Epithelial cell of esophagus (primary cell): ENCODE measurements at regions not wholly inside any gene's neighbourhood (a gene's known extent, or its start where the extent isn't known, plus 50 kb on each side); places are given as distances from the start of the nearest gene placed in this dataset.
"Not testable (repeated sequence)": the region's sequence is repeated elsewhere in the genome, so short reads cannot be mapped to it uniquely, and the experiment has no call there.

ENCODE experiments used
- DNase-seq: peaks from one replicate; pipeline ENCODE4 v3.0.0; 2010; ENCODE audit warnings: low read depth
- H3K4me3 ChIP-seq: 2 replicates; pipeline ENCODE4 v1.5.1; 2011; ENCODE audit warnings: mild to moderate bottlenecking, low read length, control low read depth
- CTCF ChIP-seq: IDR thresholded peaks from 2 replicates; pipeline ENCODE4 v1.5.1; 2011; ENCODE audit warnings: low read depth, mild to moderate bottlenecking, low read length, control low read depth, inconsistent platforms; ENCODE audit not compliant: insufficient read depth; ENCODE audit errors: missing control alignments

- no peak for TF ChIP-seq CTCF
- no peak overlapping the region for H3K4me3 ChIP-seq
- DNase-seq, result no peak
Observed at GRCh38 chr20:22729616-22730236, 145.4 kb upstream of the FOXA2 start.

- TF ChIP-seq CTCF, result no peak
- H3K4me3 ChIP-seq, result no peak overlapping the region
- DNase-seq, result no peak
Observed at GRCh38 chr20:22732751-22733150, 148.4 kb upstream of the FOXA2 start.

- peak; percentile 49 for TF ChIP-seq CTCF
- not testable (repeated sequence) for H3K4me3 ChIP-seq
- DNase-seq, result peak; percentile 60
Observed at GRCh38 chr20:22734946-22735647, 150.7 kb upstream of the FOXA2 start.

GRCh38 chr20:22740829-22741228 is 156.5 kb upstream of the FOXA2 start:
- no peak overlapping the region for H3K4me3 ChIP-seq
- TF ChIP-seq CTCF, result no peak
- peak; percentile 82 for DNase-seq

GRCh38 chr20:22744341-22745193 is 160.2 kb upstream of the FOXA2 start:
- no peak for TF ChIP-seq CTCF
- peak; percentile 45 for DNase-seq
- no peak overlapping the region for H3K4me3 ChIP-seq

- H3K4me3 ChIP-seq, result no peak overlapping the region
- DNase-seq, result no peak
- no peak for TF ChIP-seq CTCF
Observed at GRCh38 chr20:22745194-22745500, 160.8 kb upstream of the FOXA2 start.

GRCh38 chr20:22746957-22747356 is 162.6 kb upstream of the FOXA2 start:
- no peak for TF ChIP-seq CTCF
- DNase-seq, result no peak
- no peak overlapping the region for H3K4me3 ChIP-seq
